C4-2B (cell line): ENCODE measurements at regions not wholly inside any gene's neighbourhood (a gene's known extent, or its start where the extent isn't known, plus 50 kb on each side); places are given as distances from the start of the nearest gene placed in this dataset.

Source experiments
- ZFX ChIP-seq: fragments of 450-650 bp; IDR thresholded peaks from 2 replicates; pipeline ENCODE4 v1.6.1; 2017
- TF ChIP-seq, protein P1 (sequence below): fragments of 450-650 bp; conservative IDR thresholded peaks from 2 replicates; pipeline ENCODE4 v1.5.1; 2017; ENCODE audit warnings: mild to moderate bottlenecking

DNA sequence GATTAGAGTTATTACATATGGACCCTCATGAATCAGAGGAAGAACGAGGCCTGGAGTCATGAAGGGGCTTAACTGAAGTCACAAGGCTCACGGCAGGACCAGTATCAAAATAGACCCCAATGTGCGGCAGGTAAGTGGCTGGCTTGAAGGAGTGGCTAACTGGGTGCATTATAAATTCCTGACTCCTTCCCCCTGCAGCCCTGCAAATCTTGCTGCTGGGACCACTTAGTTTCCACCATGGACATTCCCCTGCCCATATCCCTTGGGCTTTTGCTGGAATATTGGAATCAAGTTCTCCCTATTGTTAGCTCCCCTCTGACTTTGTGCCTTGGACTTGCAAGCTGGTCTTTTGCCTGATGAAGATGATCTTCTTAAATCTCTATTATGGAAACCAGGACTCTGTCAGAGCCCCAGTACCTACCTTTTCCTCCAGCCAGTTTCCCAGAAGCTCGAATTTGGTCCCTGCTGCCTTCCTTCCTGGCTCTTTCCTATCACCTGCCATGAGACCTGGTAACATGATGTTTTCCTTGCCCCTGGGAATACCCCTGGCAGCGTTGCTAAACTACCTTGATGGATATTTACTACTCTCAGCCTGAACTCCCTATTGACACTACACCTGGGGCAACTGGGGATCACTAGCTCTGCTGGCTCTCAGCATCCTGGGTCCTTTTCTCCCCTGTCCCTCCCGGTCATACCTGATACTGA is 156.0 kb upstream of the JUN start:
- TF ChIP-seq, protein P1, sequence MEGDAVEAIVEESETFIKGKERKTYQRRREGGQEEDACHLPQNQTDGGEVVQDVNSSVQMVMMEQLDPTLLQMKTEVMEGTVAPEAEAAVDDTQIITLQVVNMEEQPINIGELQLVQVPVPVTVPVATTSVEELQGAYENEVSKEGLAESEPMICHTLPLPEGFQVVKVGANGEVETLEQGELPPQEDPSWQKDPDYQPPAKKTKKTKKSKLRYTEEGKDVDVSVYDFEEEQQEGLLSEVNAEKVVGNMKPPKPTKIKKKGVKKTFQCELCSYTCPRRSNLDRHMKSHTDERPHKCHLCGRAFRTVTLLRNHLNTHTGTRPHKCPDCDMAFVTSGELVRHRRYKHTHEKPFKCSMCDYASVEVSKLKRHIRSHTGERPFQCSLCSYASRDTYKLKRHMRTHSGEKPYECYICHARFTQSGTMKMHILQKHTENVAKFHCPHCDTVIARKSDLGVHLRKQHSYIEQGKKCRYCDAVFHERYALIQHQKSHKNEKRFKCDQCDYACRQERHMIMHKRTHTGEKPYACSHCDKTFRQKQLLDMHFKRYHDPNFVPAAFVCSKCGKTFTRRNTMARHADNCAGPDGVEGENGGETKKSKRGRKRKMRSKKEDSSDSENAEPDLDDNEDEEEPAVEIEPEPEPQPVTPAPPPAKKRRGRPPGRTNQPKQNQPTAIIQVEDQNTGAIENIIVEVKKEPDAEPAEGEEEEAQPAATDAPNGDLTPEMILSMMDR, result no peak
- TF ChIP-seq ZFX, result no peak
